Ishikawa (cell line): ENCODE measurements at regions not wholly inside any gene's neighbourhood (a gene's known extent, or its start where the extent isn't known, plus 50 kb on each side); places are given as distances from the start of the nearest gene placed in this dataset.

ENCODE experiments used
- CEBPB ChIP-seq: IDR thresholded peaks from 2 replicates; pipeline ENCODE4 v1.6.1; 2012
- EGR1 ChIP-seq: IDR thresholded peaks from 2 replicates; pipeline ENCODE4 v1.6.1; 2012
- EP300 ChIP-seq: IDR thresholded peaks from 2 replicates; pipeline ENCODE4 v1.6.1; 2012; ENCODE audit warnings: borderline replicate concordance
- FOXM1 ChIP-seq: IDR thresholded peaks from 2 replicates; pipeline ENCODE4 v1.6.1; 2012; ENCODE audit warnings: low read depth, borderline replicate concordance
- MAX ChIP-seq: IDR thresholded peaks from 2 replicates; pipeline ENCODE4 v1.6.1; 2012
- NFIC ChIP-seq: IDR thresholded peaks from 2 replicates; pipeline ENCODE4 v1.6.1; 2012
- RAD21 ChIP-seq: IDR thresholded peaks from 2 replicates; pipeline ENCODE4 v1.6.1; 2012; ENCODE audit warnings: low read depth
- REST ChIP-seq: IDR thresholded peaks from 2 replicates; pipeline ENCODE4 v1.6.1; 2012; ENCODE audit warnings: low read depth, mild to moderate bottlenecking
- TAF1 ChIP-seq: IDR thresholded peaks from 2 replicates; pipeline ENCODE4 v1.6.1; 2012; ENCODE audit warnings: low read depth, mild to moderate bottlenecking
- USF1 ChIP-seq: IDR thresholded peaks from 2 replicates; pipeline ENCODE4 v1.6.1; 2012
- YY1 ChIP-seq: IDR thresholded peaks from 2 replicates; pipeline ENCODE4 v1.6.1; 2012; ENCODE audit warnings: low read depth
- ZBTB7A ChIP-seq: IDR thresholded peaks from 2 replicates; pipeline ENCODE4 v1.6.1; 2012; ENCODE audit warnings: low read depth

GRCh38 chr10:30542001-30542894 is 87.3 kb downstream of the LYZL2 start:
- TF ChIP-seq MAX, result no peak
- no peak for TF ChIP-seq TAF1
- TF ChIP-seq YY1, result no peak
- TF ChIP-seq FOXM1, result no peak
- TF ChIP-seq CEBPB, result no peak
- TF ChIP-seq EGR1, result no peak
- TF ChIP-seq EP300, result no peak
- no peak for TF ChIP-seq ZBTB7A
- TF ChIP-seq REST, result no peak
- TF ChIP-seq NFIC, result no peak
- TF ChIP-seq RAD21, result no peak
- no peak for TF ChIP-seq USF1
